OCI-M2 (cell line): ENCODE measurements at regions not wholly inside any gene's neighbourhood (a gene's known extent, or its start where the extent isn't known, plus 50 kb on each side); places are given as distances from the start of the nearest gene placed in this dataset.

Source experiments
- DNase-seq: peaks from one replicate; lab custom pipeline; 2025; ENCODE audit not compliant: unreplicated experiment; lab: John Stamatoyannopoulos, UW

GRCh38 chr3:107907996-107908395, 182.8 kb downstream of the CD47 start:
- no peak for DNase-seq

GRCh38 chr3:107904536-107905066, 186.2 kb downstream of the CD47 start:
- no peak for DNase-seq

- no peak for DNase-seq
Measured at GRCh38 chr3:107899990-107900651, 190.7 kb downstream of the CD47 start.

GRCh38 chr3:107897471-107898061, 193.3 kb downstream of the CD47 start:
- no peak for DNase-seq

GRCh38 chr3:107894998-107895397, 195.8 kb downstream of the CD47 start:
- peak; percentile 5 for DNase-seq

- no peak for DNase-seq
Measured at GRCh38 chr3:107892955-107893624, 197.7 kb downstream of the CD47 start.

- no peak for DNase-seq
Measured at GRCh38 chr3:107884719-107885460, 205.9 kb downstream of the CD47 start.

GRCh38 chr3:107884028-107884427, 206.8 kb downstream of the CD47 start:
- no peak for DNase-seq

GRCh38 chr3:107882881-107883280, 207.9 kb downstream of the CD47 start:
- no peak for DNase-seq

- no peak for DNase-seq
Measured at GRCh38 chr3:107882261-107882660, 208.6 kb downstream of the CD47 start.

GRCh38 chr3:107881509-107881908, 209.3 kb downstream of the CD47 start:
- DNase-seq = no peak

- DNase-seq = no peak
Measured at GRCh38 chr3:107880702-107881101, 210.1 kb downstream of the CD47 start.

GRCh38 chr3:107877936-107878335, 212.9 kb downstream of the CD47 start:
- DNase-seq = no peak

GRCh38 chr3:107870943-107871638, 219.7 kb downstream of the CD47 start:
- peak; percentile 27 for DNase-seq

GRCh38 chr3:107870096-107870495, 220.7 kb downstream of the CD47 start:
- DNase-seq = no peak

- no peak for DNase-seq
Measured at GRCh38 chr3:107868449-107868848, 222.4 kb downstream of the CD47 start.

- DNase-seq = no peak
Measured at GRCh38 chr3:107861904-107862303, 228.9 kb downstream of the CD47 start.

GRCh38 chr3:107861422-107861821, 229.4 kb downstream of the CD47 start:
- no peak for DNase-seq
